Activated T-helper 17 cell treated with anti-CD3 and anti-CD28 coated beads, Interleukin-2, amount 50 U/mL, for 72 hours (primary cell): ENCODE measurements at regions not wholly inside any gene's neighbourhood (a gene's known extent, or its start where the extent isn't known, plus 50 kb on each side); places are given as distances from the start of the nearest gene placed in this dataset.

Source experiments
- ATAC-seq: fragments of 150-1000 bp; cut with Tn5 transposase; replicated peaks from 2 replicates; pipeline ENCODE4 v1.10.0; 2021; ENCODE audit warnings: mild to moderate bottlenecking, moderate library complexity
- H3K27ac Mint-ChIP-seq: one replicate; pipeline ENCODE4 v1.8.0; 2022; ENCODE audit warnings: mixed read lengths
- H3K27me3 Mint-ChIP-seq: one replicate; pipeline ENCODE4 v1.8.0; 2022; ENCODE audit warnings: mixed read lengths
- H3K36me3 Mint-ChIP-seq: one replicate; pipeline ENCODE4 v1.8.0; 2022; ENCODE audit warnings: low read depth, mild to moderate bottlenecking, mixed read lengths
- H3K4me1 Mint-ChIP-seq: one replicate; pipeline ENCODE4 v1.8.0; 2022; ENCODE audit warnings: mixed read lengths
- H3K4me3 Mint-ChIP-seq: one replicate; pipeline ENCODE4 v1.8.0; 2022; ENCODE audit warnings: mild to moderate bottlenecking, mixed read lengths
- H3K9me3 Mint-ChIP-seq: one replicate; pipeline ENCODE4 v1.8.0; 2022; ENCODE audit warnings: mixed read lengths

DNA sequence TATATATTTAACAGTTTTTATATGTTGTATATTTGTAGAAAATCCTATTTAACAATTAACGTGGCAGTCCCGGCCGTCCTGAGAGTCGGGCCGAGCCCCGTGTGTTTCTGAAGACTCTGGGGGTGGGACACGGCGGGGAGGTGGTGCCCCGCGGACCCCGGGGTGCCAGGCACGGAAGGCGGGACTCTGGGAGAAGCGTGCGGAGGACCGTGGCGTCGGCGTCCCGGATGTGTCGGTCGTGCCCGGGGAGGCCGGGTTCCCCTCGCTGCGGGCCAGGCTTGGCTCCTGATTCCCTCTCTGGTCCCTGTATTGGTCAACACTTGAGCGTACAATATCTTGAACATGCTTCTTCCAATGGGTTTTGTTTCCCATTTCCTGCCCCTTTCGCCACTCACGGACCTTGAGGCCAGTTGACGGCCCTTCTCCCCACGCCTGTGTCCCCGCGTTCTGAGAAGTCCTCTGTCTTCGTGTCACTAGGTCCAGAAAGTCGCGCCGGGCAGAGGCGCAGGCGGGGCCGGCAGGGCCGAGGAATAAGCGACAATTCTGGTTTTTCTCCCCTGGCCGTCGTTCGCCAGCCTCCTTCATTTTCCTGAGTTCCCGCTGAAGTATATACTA is 1076.7 kb downstream of the BRD1 start:
- no peaks in the 10 kb centered on the region for H3K9me3 Mint-ChIP-seq
- H3K27me3 Mint-ChIP-seq, result peaks cover under 1% of the 10 kb centered on the region
- no peak overlapping the region for H3K4me3 Mint-ChIP-seq
- ATAC-seq, result no peak
- H3K27ac Mint-ChIP-seq, result no peak overlapping the region
- H3K4me1 Mint-ChIP-seq, result no peaks in the 10 kb centered on the region
- H3K36me3 Mint-ChIP-seq, result no peaks in the 10 kb centered on the region

DNA sequence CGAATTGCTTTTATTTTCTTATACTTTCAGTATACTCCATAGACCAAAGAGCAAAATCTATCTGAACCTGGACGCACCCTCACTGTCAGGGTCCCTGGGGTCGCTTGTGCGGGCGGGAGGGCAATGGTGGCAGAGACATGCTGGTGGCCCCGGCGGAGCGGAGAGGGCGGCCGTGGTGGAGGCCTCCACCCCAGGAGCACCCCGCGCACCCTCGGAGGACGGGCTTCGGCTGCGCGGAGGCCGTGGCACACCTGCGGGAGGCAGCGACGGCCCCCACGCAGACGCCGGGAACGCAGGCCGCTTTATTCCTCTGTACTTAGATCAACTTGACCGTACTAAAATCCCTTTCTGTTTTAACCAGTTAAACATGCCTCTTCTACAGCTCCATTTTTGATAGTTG is 1077.4 kb downstream of the BRD1 start:
- ATAC-seq, result no peak

DNA sequence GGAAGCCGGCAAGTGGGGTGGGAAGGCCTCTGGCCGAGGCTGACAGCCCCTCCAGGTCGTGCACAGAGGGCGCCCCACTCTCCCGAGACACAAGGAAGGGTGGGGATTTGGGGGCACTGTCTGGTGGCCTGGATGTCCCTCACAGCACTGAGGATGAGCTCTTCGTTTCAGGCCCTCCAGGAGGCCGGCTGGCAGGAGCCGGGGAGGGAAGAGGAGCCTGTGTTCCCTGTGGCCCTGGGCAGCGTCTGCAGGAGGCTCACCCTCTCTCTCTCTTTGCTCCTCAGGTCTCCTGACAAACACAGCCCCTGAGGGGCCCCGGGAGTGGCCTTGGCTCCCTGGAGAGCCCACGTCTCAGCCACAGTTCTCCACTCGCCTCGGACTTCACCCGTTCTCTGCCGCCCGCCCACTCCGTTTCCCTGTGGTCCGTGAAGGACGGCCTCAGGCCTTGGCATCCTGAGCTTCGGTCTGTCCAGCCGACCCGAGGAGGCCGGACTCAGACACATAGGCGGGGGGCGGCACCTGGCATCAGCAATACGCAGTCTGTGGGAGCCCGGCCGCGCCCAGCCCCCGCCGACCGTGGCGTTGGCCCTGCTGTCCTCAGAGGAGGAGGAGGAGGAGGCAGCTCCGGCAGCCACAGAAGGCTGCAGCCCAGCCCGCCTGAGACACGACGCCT is 1078.0 kb downstream of the BRD1 start:
- H3K27me3 Mint-ChIP-seq, result no peaks in the 10 kb centered on the region
- no peak for ATAC-seq
- H3K27ac Mint-ChIP-seq, result no peak overlapping the region
- no peak overlapping the region for H3K4me3 Mint-ChIP-seq
- H3K36me3 Mint-ChIP-seq, result no peaks in the 10 kb centered on the region
- H3K9me3 Mint-ChIP-seq, result no peaks in the 10 kb centered on the region
- H3K4me1 Mint-ChIP-seq, result no peaks in the 10 kb centered on the region

More for the DNA sequence above, 1077.4 kb downstream of the BRD1 start:
- no peak overlapping the region for H3K27ac Mint-ChIP-seq
- H3K4me1 Mint-ChIP-seq, result no peaks in the 10 kb centered on the region
- no peaks in the 10 kb centered on the region for H3K9me3 Mint-ChIP-seq
- no peaks in the 10 kb centered on the region for H3K27me3 Mint-ChIP-seq
- H3K4me3 Mint-ChIP-seq, result no peak overlapping the region
- no peaks in the 10 kb centered on the region for H3K36me3 Mint-ChIP-seq

DNA sequence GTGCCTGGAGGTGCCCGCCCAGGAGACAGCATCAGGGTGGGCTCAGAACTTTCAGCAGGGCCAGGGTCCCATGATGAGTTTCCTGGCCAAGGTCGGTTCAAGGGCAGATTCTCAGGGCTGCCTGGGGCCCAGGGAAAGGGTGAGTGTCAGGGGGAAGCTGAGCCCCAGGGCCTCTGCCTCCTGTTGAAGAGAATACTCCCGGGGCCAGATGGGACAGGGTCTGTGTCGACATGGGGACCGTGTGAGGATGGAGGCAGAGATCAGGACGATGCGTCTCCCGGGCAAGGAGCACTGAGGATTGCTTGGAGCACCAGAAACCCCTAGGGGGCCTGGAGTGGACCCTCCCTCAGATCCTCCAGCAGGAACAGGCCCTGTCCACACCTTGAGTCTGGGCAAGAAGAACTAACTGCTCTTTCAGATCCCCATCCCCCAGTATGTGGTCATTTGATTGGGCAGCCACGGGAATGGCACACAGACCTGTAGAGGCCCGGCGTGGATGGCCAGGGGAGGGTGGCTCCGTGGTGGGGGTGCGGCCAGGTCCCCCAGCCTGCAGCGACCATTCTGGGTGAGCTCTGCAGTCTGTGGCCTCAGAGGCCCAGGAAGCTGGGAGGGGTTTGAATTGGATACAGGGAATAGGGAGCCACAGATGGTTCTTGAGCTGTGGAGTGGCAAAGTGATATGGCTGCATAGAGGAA is 1078.7 kb downstream of the BRD1 start:
- ATAC-seq, result no peak
- no peaks in the 10 kb centered on the region for H3K4me1 Mint-ChIP-seq
- H3K27me3 Mint-ChIP-seq, result no peaks in the 10 kb centered on the region
- no peak overlapping the region for H3K27ac Mint-ChIP-seq
- H3K9me3 Mint-ChIP-seq, result no peaks in the 10 kb centered on the region
- no peak overlapping the region for H3K4me3 Mint-ChIP-seq
- H3K36me3 Mint-ChIP-seq, result no peaks in the 10 kb centered on the region

DNA sequence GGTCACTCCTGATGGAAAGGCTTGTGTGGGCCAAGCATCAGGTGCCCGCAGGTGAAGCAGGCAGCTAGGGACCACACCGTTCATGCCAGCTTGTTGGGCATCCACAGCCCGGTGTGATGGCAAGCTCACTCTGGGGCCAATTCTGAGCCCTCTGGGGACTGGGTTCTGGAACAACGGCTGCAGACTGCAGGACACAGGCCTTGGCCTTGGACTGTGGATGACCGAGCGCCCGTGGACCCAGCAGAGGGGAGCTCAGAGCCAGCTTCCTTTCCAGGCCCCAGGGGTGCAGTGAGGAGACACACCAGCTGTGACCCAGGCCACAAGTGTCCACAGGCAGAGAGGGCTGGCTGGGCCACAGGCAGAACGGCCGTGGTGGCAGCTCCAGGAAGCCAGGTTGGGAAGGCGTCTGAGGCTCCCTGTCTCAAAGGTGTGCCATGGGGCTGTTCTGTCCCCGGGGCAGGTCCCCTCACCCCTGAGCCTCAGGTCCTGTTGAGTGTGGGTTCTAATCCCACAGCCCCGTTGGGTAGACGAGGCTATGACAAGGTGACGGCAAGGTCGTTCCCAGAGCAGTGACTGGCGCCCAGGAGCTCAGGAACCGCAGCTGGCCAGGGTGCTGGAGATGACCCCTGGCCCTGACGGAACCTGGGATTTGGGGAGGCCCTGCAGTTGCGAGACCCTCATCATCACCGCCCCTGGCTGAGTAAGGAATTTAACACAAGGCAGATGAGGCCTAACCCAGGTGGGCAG is 1079.4 kb downstream of the BRD1 start:
- Mint-ChIP-seq H3K4me3 (no peak overlapping the region), H3K9me3 (no peaks in the 10 kb centered on the region), H3K27me3 (no peaks in the 10 kb centered on the region), H3K27ac (no peak overlapping the region), H3K36me3 (no peaks in the 10 kb centered on the region), H3K4me1 (no peaks in the 10 kb centered on the region)
- no peak for ATAC-seq

DNA sequence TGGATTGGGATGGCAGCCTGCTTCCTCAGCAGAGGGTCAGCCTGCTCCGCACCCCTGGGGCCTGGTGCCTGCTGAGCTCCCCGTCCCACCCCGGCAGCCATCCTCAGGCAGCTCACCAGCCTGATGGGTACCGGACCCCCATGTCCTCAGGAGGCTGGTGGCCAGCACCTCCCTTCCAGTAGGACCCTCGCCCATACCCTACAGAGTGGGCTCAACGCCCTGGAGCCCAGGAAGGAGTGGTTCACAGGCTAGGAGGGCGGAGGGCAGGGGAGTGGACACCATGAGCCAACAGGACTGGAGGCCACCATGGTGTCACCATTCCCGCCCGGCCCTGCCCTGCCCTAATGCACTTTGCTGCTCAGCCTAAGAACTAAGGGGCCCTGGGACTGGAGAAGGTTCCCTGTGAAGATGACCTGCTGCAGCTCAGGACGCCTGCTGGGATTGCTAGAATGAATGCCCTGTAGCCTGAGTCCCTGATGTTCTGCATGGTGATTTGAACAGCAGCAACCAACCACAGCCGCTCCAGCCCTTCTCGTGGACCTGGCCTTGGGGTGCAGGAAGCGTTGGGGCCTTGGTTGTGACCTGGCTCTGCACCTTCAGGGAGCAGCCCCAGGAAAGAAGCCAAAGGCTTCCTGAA is 1080.8 kb downstream of the BRD1 start:
- H3K9me3 Mint-ChIP-seq, result no peaks in the 10 kb centered on the region
- no peak overlapping the region for H3K4me3 Mint-ChIP-seq
- H3K36me3 Mint-ChIP-seq, result no peaks in the 10 kb centered on the region
- no peak for ATAC-seq
- H3K27me3 Mint-ChIP-seq, result no peaks in the 10 kb centered on the region
- no peaks in the 10 kb centered on the region for H3K4me1 Mint-ChIP-seq
- no peak overlapping the region for H3K27ac Mint-ChIP-seq

DNA sequence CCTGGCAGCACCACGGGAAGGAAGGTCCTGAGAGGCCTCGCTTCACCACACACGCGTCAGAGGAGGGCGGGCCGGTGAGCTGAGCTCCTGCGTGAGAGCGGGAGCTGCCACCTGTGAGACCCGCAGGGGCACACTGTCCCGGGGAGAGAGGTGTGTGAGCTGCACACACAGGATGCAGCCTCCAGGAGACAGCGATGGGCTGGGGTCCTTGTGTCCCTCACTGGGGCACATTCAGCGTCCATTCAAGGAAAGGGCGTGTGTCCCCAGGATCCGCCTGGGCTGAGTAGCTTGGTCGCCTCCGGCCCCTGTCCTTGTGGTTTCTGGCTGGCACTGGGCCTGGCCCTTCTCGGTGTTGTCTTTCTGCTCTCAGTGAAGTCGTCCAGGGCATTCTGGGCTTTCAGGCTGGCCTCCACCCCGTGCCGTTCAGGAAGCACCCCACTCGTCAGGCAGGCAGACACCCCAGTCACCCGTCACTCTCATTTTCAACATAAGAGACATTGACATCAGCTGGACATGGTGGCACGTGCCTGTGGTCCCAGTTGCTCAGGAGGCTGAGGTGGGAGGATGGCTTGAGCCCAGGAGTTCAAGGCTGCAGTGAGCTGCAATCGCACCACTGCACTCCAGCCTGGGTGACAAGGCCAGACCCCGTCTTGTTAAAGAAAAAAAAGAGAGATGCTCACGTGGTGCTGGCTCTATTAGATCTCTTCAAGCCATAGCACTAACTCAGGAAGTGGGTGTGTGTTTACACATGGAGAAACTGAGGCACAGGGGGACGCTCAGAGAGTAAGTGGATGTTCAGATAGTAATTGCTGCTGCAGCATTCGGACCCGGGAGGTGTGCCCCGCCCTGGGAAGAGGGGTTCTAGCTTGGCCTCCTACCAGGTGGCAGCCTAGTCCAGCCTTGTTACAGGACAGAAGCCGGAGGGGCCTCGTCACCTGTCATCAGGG is 1081.6 kb downstream of the BRD1 start:
- Mint-ChIP-seq H3K36me3 (no peaks in the 10 kb centered on the region), H3K9me3 (no peaks in the 10 kb centered on the region), H3K27ac (no peak overlapping the region), H3K4me1 (no peaks in the 10 kb centered on the region), H3K27me3 (no peaks in the 10 kb centered on the region), H3K4me3 (no peak overlapping the region)
- ATAC-seq, result no peak

DNA sequence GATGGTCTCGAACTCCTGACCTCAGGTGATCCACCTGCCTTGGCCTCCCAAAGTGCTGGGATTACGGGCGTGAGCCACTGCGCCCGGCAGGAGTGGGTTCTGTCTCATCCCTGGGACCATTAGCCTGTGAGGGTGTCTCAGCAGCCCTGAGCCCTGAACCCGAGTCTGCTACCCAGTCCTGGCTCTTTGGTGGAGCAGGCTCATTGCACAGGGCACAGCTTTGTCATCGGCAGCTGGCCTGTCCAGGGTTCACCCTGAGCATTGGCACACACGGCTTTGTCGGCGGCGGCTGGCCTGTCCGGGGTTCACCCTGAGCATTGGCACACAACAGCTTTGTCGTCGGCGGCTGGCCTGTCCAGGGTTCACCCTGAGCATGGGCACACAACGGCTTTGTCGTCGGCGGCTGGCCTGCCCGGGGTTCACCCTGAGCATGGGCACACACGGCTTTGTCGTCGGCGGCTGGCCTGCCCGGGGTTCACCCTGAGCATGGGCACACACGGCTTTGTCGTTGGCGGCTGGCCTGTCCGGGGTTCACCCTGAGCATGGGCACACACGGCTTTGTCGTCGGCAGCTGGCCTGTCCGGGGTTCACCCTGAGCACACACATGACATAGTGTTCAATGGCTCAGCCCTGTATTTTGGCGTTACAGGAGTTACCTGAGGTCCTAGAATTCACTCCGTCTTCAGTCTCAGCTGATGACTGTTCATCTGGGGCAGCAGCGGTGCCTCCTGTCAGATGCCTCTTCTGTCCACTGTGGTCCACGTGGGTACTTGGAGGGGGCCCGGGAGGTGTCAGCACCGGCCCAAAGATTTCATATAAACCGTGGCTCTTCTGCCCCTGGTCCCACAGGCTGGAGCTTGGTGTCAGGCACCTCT is 1082.5 kb downstream of the BRD1 start:
- no peaks in the 10 kb centered on the region for H3K36me3 Mint-ChIP-seq
- no peaks in the 10 kb centered on the region for H3K9me3 Mint-ChIP-seq
- ATAC-seq, result no peak
- no peak overlapping the region for H3K4me3 Mint-ChIP-seq
- H3K4me1 Mint-ChIP-seq, result no peaks in the 10 kb centered on the region
- no peaks in the 10 kb centered on the region for H3K27me3 Mint-ChIP-seq
- H3K27ac Mint-ChIP-seq, result no peak overlapping the region

DNA sequence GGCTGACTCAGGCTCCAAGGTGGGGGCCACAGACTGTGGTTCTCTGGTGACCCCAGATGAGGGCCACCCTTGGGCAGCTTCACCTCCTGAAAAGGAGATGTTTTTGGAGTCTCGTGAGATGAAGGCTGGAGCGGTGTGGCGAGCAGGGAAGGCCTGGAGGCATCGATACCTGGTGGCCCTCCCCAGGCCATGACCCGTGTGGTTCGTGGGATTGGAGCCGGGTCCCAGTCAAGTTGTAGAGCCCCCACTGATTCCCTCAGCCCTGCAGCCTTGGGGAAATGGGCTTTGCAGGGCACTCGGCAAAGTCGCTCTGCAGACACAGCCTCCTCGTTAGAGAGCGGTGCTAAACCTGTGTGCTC is 1083.4 kb downstream of the BRD1 start:
- Mint-ChIP-seq H3K4me3 (no peak overlapping the region), H3K36me3 (no peaks in the 10 kb centered on the region), H3K9me3 (no peaks in the 10 kb centered on the region), H3K27me3 (no peaks in the 10 kb centered on the region), H3K4me1 (no peaks in the 10 kb centered on the region), H3K27ac (no peak overlapping the region)
- ATAC-seq, result no peak

DNA sequence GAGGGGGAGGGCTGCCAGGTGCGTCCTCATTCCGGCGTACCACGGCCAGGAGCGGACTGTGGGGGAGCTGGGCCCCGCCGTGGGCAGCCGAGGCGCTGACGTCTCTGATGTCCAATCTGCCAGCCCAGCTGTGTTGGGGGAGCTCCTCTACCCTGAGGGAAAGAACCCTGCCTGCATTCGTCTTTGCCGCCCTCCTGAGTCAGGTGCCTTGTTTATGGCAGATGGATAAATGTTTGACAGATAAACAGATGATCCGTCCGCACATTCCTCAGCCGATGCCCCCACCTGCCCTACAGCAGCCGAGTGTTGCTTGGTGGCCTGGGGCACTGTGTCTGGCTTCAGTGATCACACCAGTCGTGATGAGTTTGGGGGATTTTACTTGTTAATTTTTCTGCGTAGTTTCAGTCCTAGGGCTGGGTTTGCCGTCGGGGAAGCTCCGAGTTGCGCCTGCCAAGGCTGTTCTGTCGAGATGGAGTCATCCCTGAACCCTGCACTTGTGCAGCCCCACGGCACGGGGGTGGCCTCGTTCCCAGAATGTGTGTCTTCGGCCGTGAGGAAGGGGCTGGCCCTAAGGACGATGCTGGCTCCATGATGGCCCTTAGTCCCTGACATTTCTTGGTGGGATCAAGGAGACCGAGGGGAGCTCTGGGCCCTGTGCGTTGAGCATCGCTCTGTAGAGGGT is 1083.9 kb downstream of the BRD1 start:
- H3K9me3 Mint-ChIP-seq, result no peaks in the 10 kb centered on the region
- H3K27me3 Mint-ChIP-seq, result no peaks in the 10 kb centered on the region
- no peaks in the 10 kb centered on the region for H3K4me1 Mint-ChIP-seq
- no peak overlapping the region for H3K4me3 Mint-ChIP-seq
- H3K36me3 Mint-ChIP-seq, result no peaks in the 10 kb centered on the region
- ATAC-seq, result no peak
- H3K27ac Mint-ChIP-seq, result no peak overlapping the region

DNA sequence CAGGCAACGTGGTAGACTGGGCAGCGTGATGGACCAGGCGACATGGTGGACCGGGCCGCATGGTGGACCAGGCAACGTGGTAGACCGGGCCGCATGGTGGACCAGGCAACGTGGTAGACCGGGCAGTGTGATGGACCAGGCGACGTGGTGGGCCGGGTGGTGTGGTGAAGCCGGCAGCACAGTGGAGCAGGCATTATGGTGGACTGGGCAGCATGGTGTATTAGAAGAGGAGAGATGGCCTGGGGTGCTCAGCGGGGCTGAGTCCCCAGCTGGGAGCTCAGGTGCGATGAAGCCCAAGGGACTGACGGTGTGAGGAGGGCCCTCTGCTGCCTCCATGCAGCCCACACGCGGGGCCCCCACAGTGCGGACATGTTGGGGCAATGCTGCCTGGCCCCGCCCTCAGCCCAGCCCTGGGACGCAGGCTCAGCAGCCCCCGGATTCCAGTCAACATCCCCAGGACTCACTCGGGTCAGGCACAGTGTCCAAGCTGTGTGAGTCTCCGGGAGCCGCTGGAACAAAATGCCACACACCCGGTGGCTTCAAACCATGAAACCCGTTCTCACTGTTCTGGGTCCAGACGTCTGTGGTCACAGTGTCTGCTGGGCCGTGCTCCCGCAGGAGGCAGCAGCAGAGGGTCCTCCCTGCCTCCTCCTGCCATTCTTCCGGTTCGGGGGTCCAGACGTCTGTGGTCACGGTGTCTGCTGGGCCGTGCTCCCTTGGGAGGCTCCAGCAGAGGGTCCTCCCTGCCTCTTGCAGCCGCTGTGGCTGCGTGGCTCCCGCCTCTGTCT is 1084.9 kb downstream of the BRD1 start:
- Mint-ChIP-seq H3K36me3 (no peaks in the 10 kb centered on the region), H3K9me3 (no peaks in the 10 kb centered on the region), H3K27me3 (no peaks in the 10 kb centered on the region), H3K4me1 (no peaks in the 10 kb centered on the region), H3K4me3 (no peak overlapping the region), H3K27ac (no peak overlapping the region)
- ATAC-seq, result no peak

DNA sequence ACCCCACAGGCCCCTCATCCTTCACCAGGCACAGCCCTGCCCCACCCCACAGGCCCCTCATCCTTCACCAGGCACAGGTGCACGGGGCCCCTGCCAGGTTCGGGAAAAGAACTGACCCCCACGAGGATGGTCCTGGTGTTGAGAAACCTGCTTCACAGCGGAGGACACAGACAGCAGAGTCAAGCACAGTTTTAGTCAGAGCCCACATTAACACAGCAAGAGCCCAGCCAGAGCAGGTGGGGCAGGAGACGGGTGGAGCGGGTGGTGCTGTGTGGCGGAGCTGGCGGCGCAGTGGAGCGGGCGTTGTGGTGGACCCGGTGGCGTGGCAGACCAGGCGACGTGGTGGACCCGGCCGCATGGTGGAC is 1085.5 kb downstream of the BRD1 start:
- ATAC-seq, result no peak
- Mint-ChIP-seq H3K36me3 (no peaks in the 10 kb centered on the region), H3K27ac (no peak overlapping the region), H3K9me3 (no peaks in the 10 kb centered on the region), H3K27me3 (no peaks in the 10 kb centered on the region), H3K4me1 (no peaks in the 10 kb centered on the region), H3K4me3 (no peak overlapping the region)
